Subcutaneous abdominal adipose tissue (tissue), 5 donors: ENCODE measurements at regions not wholly inside any gene's neighbourhood (a gene's known extent, or its start where the extent isn't known, plus 50 kb on each side); places are given as distances from the start of the nearest gene placed in this dataset.

Experiments
- H3K27ac ChIP-seq: one replicate; pipeline ENCODE4 v1.7.0; 2013; ENCODE audit warnings: low read depth, mild to moderate bottlenecking, inconsistent platforms, low read length, moderate library complexity
- H3K27me3 ChIP-seq, 5 donors: one replicate each; pipeline ENCODE4 v1.7.0; 2013; ENCODE audit warnings: low read length in 5 of 5, inconsistent platforms in 1 of 5; ENCODE audit not compliant: control insufficient read depth in 5 of 5, insufficient read depth in 4 of 5
- H3K36me3 ChIP-seq, 5 donors: one replicate each; pipeline ENCODE4 v1.7.0; 2013; ENCODE audit warnings: low read length in 5 of 5; ENCODE audit not compliant: control insufficient read depth in 5 of 5, insufficient read depth in 5 of 5
- H3K4me1 ChIP-seq, 5 donors: one replicate each; pipeline ENCODE4 v1.7.0; 2013; ENCODE audit warnings: low read length in 5 of 5, mild to moderate bottlenecking in 3 of 5, moderate library complexity in 1 of 5; ENCODE audit not compliant: control insufficient read depth in 5 of 5, insufficient read depth in 5 of 5
- H3K4me3 ChIP-seq, 5 donors: one replicate each; pipeline ENCODE4 v1.7.0; 2013; ENCODE audit warnings: low read length in 5 of 5, low read depth in 1 of 5
- H3K9ac ChIP-seq, 5 donors: one replicate each; pipeline ENCODE4 v1.7.0; 2013; ENCODE audit warnings: low read length in 5 of 5, mild to moderate bottlenecking in 4 of 5, moderate library complexity in 3 of 5
- H3K9me3 ChIP-seq, 5 donors: one replicate each; pipeline ENCODE4 v1.7.0; 2013; ENCODE audit warnings: low read length in 5 of 5; ENCODE audit not compliant: control insufficient read depth in 5 of 5
- donor health status: healthy.
- donor health status: healthy.
- donor health status: healthy.
- donor health status: healthy.
- donor health status: healthy.

- Histone ChIP-seq H3K36me3 (no peaks in the 10 kb centered on the region), H3K27me3 (no peaks in the 10 kb centered on the region), H3K4me1 (no peaks in the 10 kb centered on the region), H3K9ac (no peak overlapping the region), H3K9me3 (no peaks in the 10 kb centered on the region), H3K27ac (no peak overlapping the region), H3K4me3 (no peak overlapping the region)
Observed at GRCh38 chr9:27851858-27852257, 278.6 kb upstream of the C9orf72 start.

GRCh38 chr9:27853529-27853928 lies 280.2 kb upstream of the C9orf72 start:
- H3K4me1 ChIP-seq: no peaks in the 10 kb centered on the region
- no peaks in the 10 kb centered on the region for H3K27me3 ChIP-seq
- H3K9ac ChIP-seq: no peak overlapping the region
- H3K9me3 ChIP-seq: no peaks in the 10 kb centered on the region
- no peak overlapping the region for H3K27ac ChIP-seq
- H3K36me3 ChIP-seq: no peaks in the 10 kb centered on the region
- no peak overlapping the region for H3K4me3 ChIP-seq

GRCh38 chr9:27856054-27856453 lies 282.8 kb upstream of the C9orf72 start:
- H3K9me3 ChIP-seq: no peaks in the 10 kb centered on the region
- H3K9ac ChIP-seq: no peak overlapping the region
- no peaks in the 10 kb centered on the region for H3K27me3 ChIP-seq
- H3K27ac ChIP-seq: no peak overlapping the region
- no peaks in the 10 kb centered on the region for H3K36me3 ChIP-seq
- no peaks in the 10 kb centered on the region for H3K4me1 ChIP-seq
- H3K4me3 ChIP-seq: no peak overlapping the region

GRCh38 chr9:27856748-27857147 lies 283.5 kb upstream of the C9orf72 start:
- no peak overlapping the region for H3K4me3 ChIP-seq
- H3K27me3 ChIP-seq: no peaks in the 10 kb centered on the region
- no peak overlapping the region for H3K27ac ChIP-seq
- no peaks in the 10 kb centered on the region for H3K9me3 ChIP-seq
- no peaks in the 10 kb centered on the region for H3K36me3 ChIP-seq
- H3K9ac ChIP-seq: no peak overlapping the region
- no peaks in the 10 kb centered on the region for H3K4me1 ChIP-seq

- no peak overlapping the region for H3K27ac ChIP-seq
- peaks cover 0 to 3% (median 0%) of the 10 kb centered on the region in 5 donors for H3K4me1 ChIP-seq
- H3K9ac ChIP-seq: no peak overlapping the region
- no peaks in the 10 kb centered on the region for H3K36me3 ChIP-seq
- no peaks in the 10 kb centered on the region for H3K27me3 ChIP-seq
- H3K4me3 ChIP-seq: no peak overlapping the region
- no peaks in the 10 kb centered on the region for H3K9me3 ChIP-seq
Observed at GRCh38 chr9:27861887-27862286, 288.6 kb upstream of the C9orf72 start.

- peaks cover 0 to 3% (median 0%) of the 10 kb centered on the region in 5 donors for H3K4me1 ChIP-seq
- no peaks in the 10 kb centered on the region for H3K36me3 ChIP-seq
- no peak overlapping the region for H3K27ac ChIP-seq
- no peaks in the 10 kb centered on the region for H3K27me3 ChIP-seq
- no peak overlapping the region for H3K9ac ChIP-seq
- no peaks in the 10 kb centered on the region for H3K9me3 ChIP-seq
- H3K4me3 ChIP-seq: no peak overlapping the region
Observed at GRCh38 chr9:27864644-27865438, 291.6 kb upstream of the C9orf72 start.

GRCh38 chr9:27866741-27867140 lies 293.5 kb upstream of the C9orf72 start:
- H3K4me3 ChIP-seq: no peak overlapping the region
- peaks cover 0 to 3% (median 0%) of the 10 kb centered on the region in 5 donors for H3K4me1 ChIP-seq
- no peaks in the 10 kb centered on the region for H3K36me3 ChIP-seq
- H3K9me3 ChIP-seq: no peaks in the 10 kb centered on the region
- H3K27me3 ChIP-seq: no peaks in the 10 kb centered on the region
- no peak overlapping the region for H3K9ac ChIP-seq
- no peak overlapping the region for H3K27ac ChIP-seq

- Histone ChIP-seq H3K36me3 (no peaks in the 10 kb centered on the region), H3K27ac (no peak overlapping the region), H3K27me3 (no peaks in the 10 kb centered on the region), H3K4me1 (no peaks in the 10 kb centered on the region), H3K9me3 (no peaks in the 10 kb centered on the region), H3K9ac (no peak overlapping the region), H3K4me3 (no peak overlapping the region)
Observed at GRCh38 chr9:27870404-27870803, 297.1 kb upstream of the C9orf72 start.

GRCh38 chr9:27880156-27880555 lies 306.9 kb upstream of the C9orf72 start:
- no peaks in the 10 kb centered on the region for H3K36me3 ChIP-seq
- no peak overlapping the region for H3K27ac ChIP-seq
- no peak overlapping the region for H3K4me3 ChIP-seq
- H3K9me3 ChIP-seq: no peaks in the 10 kb centered on the region
- H3K9ac ChIP-seq: no peak overlapping the region
- no peaks in the 10 kb centered on the region for H3K4me1 ChIP-seq
- H3K27me3 ChIP-seq: peaks cover 0 to 2% (median 0%) of the 10 kb centered on the region in 5 donors

GRCh38 chr9:27880635-27881034 lies 307.4 kb upstream of the C9orf72 start:
- no peaks in the 10 kb centered on the region for H3K4me1 ChIP-seq
- no peak overlapping the region for H3K9ac ChIP-seq
- H3K27ac ChIP-seq: no peak overlapping the region
- no peaks in the 10 kb centered on the region for H3K9me3 ChIP-seq
- H3K36me3 ChIP-seq: no peaks in the 10 kb centered on the region
- no peak overlapping the region for H3K4me3 ChIP-seq
- peaks cover 0 to 2% (median 0%) of the 10 kb centered on the region in 5 donors for H3K27me3 ChIP-seq
